Loucy (cell line): ENCODE measurements at regions not wholly inside any gene's neighbourhood (a gene's known extent, or its start where the extent isn't known, plus 50 kb on each side); places are given as distances from the start of the nearest gene placed in this dataset.

ENCODE experiments used
- H2AFZ ChIP-seq: fragments of 200-600 bp; sonication (generic); 2 replicates; pipeline ENCODE4 v1.6.0; 2016; ENCODE audit warnings: antibody characterized with exemption, mild to moderate bottlenecking, low read length, moderate library complexity
- H3F3A ChIP-seq: fragments of 200-600 bp; 2 replicates; pipeline ENCODE4 v1.6.0; 2016; ENCODE audit warnings: antibody characterized with exemption, low read depth, mild to moderate bottlenecking
- H3K27me3 ChIP-seq: fragments of 200-600 bp; sonication (generic); 2 replicates; pipeline ENCODE4 v1.6.1; 2014; ENCODE audit warnings: low read length, mild to moderate bottlenecking; ENCODE audit not compliant: insufficient read depth, poor library complexity, severe bottlenecking
- H3K36me3 ChIP-seq: fragments of 200-600 bp; sonication (generic); 2 replicates; pipeline ENCODE4 v1.6.1; 2016; ENCODE audit warnings: low read length; ENCODE audit not compliant: insufficient read depth
- H3K4me1 ChIP-seq: fragments of 200-600 bp; sonication (generic); 2 replicates; pipeline ENCODE4 v1.5.1; 2014; ENCODE audit warnings: low read length, mild to moderate bottlenecking; ENCODE audit not compliant: insufficient read depth, poor library complexity, severe bottlenecking
- H3K4me2 ChIP-seq: fragments of 200-600 bp; sonication (generic); 2 replicates; pipeline ENCODE4 v1.6.0; 2014; ENCODE audit warnings: antibody characterized with exemption, low read length, low read depth, mild to moderate bottlenecking; ENCODE audit not compliant: poor library complexity, severe bottlenecking
- H3K4me3 ChIP-seq: fragments of 200-600 bp; sonication (generic); 2 replicates; pipeline ENCODE4 v1.5.1; 2014; ENCODE audit warnings: low read length, mild to moderate bottlenecking, mixed read lengths; ENCODE audit not compliant: poor library complexity, severe bottlenecking
- H3K79me2 ChIP-seq: fragments of 200-600 bp; sonication (generic); 2 replicates; pipeline ENCODE4 v1.6.1; 2014; ENCODE audit warnings: low read length; ENCODE audit not compliant: insufficient read depth
- H3K9ac ChIP-seq: fragments of 200-600 bp; sonication (generic); 2 replicates; pipeline ENCODE4 v1.6.0; 2014; ENCODE audit warnings: mild to moderate bottlenecking, low read depth, low read length, moderate library complexity; ENCODE audit not compliant: poor library complexity, severe bottlenecking
- H3K9me2 ChIP-seq: fragments of 200-600 bp; sonication (generic); replicated peaks from 2 replicates; pipeline ENCODE4 v1.6.1; 2016; ENCODE audit warnings: low read depth, low read length, mixed read lengths
- H3K9me3 ChIP-seq: fragments of 200-600 bp; sonication (generic); 2 replicates; pipeline ENCODE4 v1.6.1; 2014; ENCODE audit warnings: mild to moderate bottlenecking, antibody characterized with exemption, low read length, low read depth; ENCODE audit not compliant: insufficient read depth
- H4K20me1 ChIP-seq: fragments of 200-600 bp; sonication (generic); 2 replicates; pipeline ENCODE4 v1.6.0; 2014; ENCODE audit warnings: antibody characterized with exemption, low read length, mild to moderate bottlenecking; ENCODE audit not compliant: insufficient read depth, poor library complexity, severe bottlenecking
- EZH2phosphoT487 ChIP-seq: fragments of 200-600 bp; IDR thresholded peaks from 2 replicates; pipeline ENCODE4 v1.6.1; 2018; ENCODE audit warnings: antibody characterized with exemption, mild to moderate bottlenecking, moderate library complexity, borderline replicate concordance
- TF ChIP-seq, protein P1 (sequence below): fragments of 200-600 bp; sonication (generic); conservative IDR thresholded peaks from 2 replicates; pipeline ENCODE4 v1.5.1; 2014; ENCODE audit warnings: mild to moderate bottlenecking, antibody characterized with exemption, low read length

DNA sequence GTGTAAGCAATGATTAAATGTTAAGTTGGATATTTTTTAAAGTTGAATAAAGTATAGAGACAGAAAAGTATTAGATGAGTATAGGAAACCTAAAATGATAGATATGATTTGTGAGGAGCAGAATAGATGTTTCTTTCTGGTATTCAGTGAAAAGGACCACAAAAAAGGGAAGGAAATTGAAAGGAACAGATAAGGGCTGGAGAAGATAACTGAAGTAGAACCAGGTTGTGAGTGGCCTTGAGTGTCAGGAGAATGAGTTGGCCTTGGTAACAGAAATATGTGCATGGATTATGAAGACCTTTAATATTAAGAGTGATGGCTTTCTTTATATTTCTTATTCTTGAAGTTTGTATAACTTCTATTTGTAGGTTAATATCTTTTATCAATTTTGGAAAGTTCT lies 543.5 kb downstream of the METTL4 start:
- Histone ChIP-seq H2AFZ (no peak overlapping the region; the same call in 1 of the 2 replicates), H3K27me3 (no peaks in the 10 kb centered on the region), H3K79me2 (no peaks in the 10 kb centered on the region), H3K9me3 (no peaks in the 10 kb centered on the region), H3K9me2 (no peaks in the 10 kb centered on the region), H3K9ac (no peak overlapping the region), H3K36me3 (no peaks in the 10 kb centered on the region), H4K20me1 (no peaks in the 10 kb centered on the region), H3K4me3 (no peak overlapping the region), H3K4me1 (peaks cover 18% of the 10 kb centered on the region), H3F3A (no peaks in the 10 kb centered on the region), H3K4me2 (no peak overlapping the region)
- TF ChIP-seq, protein P1, sequence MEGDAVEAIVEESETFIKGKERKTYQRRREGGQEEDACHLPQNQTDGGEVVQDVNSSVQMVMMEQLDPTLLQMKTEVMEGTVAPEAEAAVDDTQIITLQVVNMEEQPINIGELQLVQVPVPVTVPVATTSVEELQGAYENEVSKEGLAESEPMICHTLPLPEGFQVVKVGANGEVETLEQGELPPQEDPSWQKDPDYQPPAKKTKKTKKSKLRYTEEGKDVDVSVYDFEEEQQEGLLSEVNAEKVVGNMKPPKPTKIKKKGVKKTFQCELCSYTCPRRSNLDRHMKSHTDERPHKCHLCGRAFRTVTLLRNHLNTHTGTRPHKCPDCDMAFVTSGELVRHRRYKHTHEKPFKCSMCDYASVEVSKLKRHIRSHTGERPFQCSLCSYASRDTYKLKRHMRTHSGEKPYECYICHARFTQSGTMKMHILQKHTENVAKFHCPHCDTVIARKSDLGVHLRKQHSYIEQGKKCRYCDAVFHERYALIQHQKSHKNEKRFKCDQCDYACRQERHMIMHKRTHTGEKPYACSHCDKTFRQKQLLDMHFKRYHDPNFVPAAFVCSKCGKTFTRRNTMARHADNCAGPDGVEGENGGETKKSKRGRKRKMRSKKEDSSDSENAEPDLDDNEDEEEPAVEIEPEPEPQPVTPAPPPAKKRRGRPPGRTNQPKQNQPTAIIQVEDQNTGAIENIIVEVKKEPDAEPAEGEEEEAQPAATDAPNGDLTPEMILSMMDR = no peak
- TF ChIP-seq EZH2phosphoT487 = no peak

DNA sequence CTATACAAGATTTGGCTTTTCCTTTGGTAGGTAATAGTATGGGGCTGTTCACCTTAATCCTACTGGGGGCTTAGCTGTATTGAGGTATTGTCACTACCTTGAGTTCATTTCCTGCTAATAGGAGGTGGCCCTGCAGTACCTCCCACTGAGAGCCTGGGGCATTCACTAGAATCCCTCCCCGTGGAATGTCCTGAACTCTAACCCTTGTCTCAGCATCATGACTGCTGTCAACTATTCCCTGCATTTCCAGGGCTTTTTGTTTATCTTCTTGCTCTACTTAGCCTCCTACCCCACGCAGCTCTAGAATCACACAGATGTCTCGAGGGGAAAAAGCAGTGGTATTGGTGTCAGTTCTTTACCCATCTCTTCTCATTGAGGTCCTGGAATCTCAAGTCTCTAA lies 542.3 kb downstream of the METTL4 start:
- Histone ChIP-seq H3K79me2 (no peaks in the 10 kb centered on the region), H3F3A (no peaks in the 10 kb centered on the region), H3K4me1 (peaks cover 18% of the 10 kb centered on the region), H3K9me3 (no peaks in the 10 kb centered on the region), H4K20me1 (no peaks in the 10 kb centered on the region), H3K9me2 (no peaks in the 10 kb centered on the region), H3K4me3 (no peak overlapping the region), H3K9ac (no peak overlapping the region), H3K27me3 (no peaks in the 10 kb centered on the region), H2AFZ (no peak overlapping the region), H3K4me2 (no peak overlapping the region), H3K36me3 (no peaks in the 10 kb centered on the region)
- TF ChIP-seq EZH2phosphoT487 = no peak
- TF ChIP-seq, protein P1 = no peak

DNA sequence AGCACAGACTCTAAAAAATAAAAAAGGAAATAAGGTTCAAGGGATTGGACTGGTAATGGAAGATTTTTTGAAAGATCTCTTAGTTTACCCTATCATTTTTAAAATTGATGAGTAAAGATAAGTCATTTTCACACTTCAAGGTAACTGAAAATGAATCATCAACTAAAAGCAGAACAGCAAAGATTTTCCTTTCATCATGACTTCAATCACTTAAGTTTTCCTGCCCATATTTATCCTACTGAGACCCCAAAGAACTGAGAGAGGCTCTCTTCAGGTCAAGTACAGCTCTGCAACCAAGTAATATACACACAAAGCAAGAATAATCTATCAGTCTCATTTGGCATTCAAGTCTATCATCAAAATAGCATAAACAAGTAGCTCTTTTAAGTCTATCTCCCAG lies 540.7 kb downstream of the METTL4 start:
- Histone ChIP-seq H3K9me2 (no peaks in the 10 kb centered on the region), H3K9me3 (no peaks in the 10 kb centered on the region), H3K9ac (no peak overlapping the region), H3K79me2 (no peaks in the 10 kb centered on the region), H3K4me1 (peaks cover 18% of the 10 kb centered on the region), H3K4me3 (no peak overlapping the region), H2AFZ (no peak overlapping the region), H4K20me1 (no peaks in the 10 kb centered on the region), H3K36me3 (no peaks in the 10 kb centered on the region), H3F3A (no peaks in the 10 kb centered on the region), H3K27me3 (no peaks in the 10 kb centered on the region), H3K4me2 (no peak overlapping the region)
- TF ChIP-seq EZH2phosphoT487 = no peak
- TF ChIP-seq, protein P1 = no peak
